HFFc6 (cell line): ENCODE measurements at regions not wholly inside any gene's neighbourhood (a gene's known extent, or its start where the extent isn't known, plus 50 kb on each side); places are given as distances from the start of the nearest gene placed in this dataset.
"Not testable (repeated sequence)": the region's sequence is repeated elsewhere in the genome, so short reads cannot be mapped to it uniquely, and the experiment has no call there.

Experiments used
- DNase-seq: peaks from one replicate; pipeline ENCODE4 v3.0.0-alpha.2; 2018
- H3K27ac Mint-ChIP-seq: 2 replicates; pipeline ENCODE4 v1.8.0; 2020; ENCODE audit warnings: mild to moderate bottlenecking, mixed read lengths
- H3K27me3 Mint-ChIP-seq: 2 replicates; pipeline ENCODE4 v1.8.0; 2021; ENCODE audit warnings: mild to moderate bottlenecking, moderate library complexity, mixed read lengths; ENCODE audit not compliant: insufficient read depth
- H3K36me3 Mint-ChIP-seq: 2 replicates; pipeline ENCODE4 v1.8.0; 2021; ENCODE audit warnings: low read depth, mixed read lengths
- H3K4me1 Mint-ChIP-seq: 2 replicates; pipeline ENCODE4 v1.8.0; 2020; ENCODE audit warnings: low read depth, mixed read lengths
- H3K4me3 Mint-ChIP-seq: 2 replicates; pipeline ENCODE4 v1.8.0; 2020; ENCODE audit warnings: mild to moderate bottlenecking, moderate library complexity, mixed read lengths
- H3K9me3 Mint-ChIP-seq: 2 replicates; pipeline ENCODE4 v1.8.0; 2020; ENCODE audit warnings: mild to moderate bottlenecking, mixed read lengths
- CTCF ChIP-seq: fragments of 200-600 bp; sonication (generic); IDR thresholded peaks from 2 replicates; pipeline ENCODE4 v1.5.0; 2021; ENCODE audit warnings: antibody characterized with exemption, mild to moderate bottlenecking

- Mint-ChIP-seq H3K36me3 (no peaks in the 10 kb centered on the region), H3K9me3 (no peaks in the 10 kb centered on the region), H3K4me3 (no peak overlapping the region), H3K27me3 (no peaks in the 10 kb centered on the region), H3K4me1 (no peaks in the 10 kb centered on the region), H3K27ac (no peak overlapping the region)
- DNase-seq, result no peak
- TF ChIP-seq CTCF, result no peak
Measured at GRCh38 chr7:114802632-114803031, 119.3 kb upstream of the MDFIC start.

- no peak for TF ChIP-seq CTCF
- no peak for DNase-seq
- H3K4me1 Mint-ChIP-seq, result no peaks in the 10 kb centered on the region
- no peaks in the 10 kb centered on the region for H3K36me3 Mint-ChIP-seq
- H3K4me3 Mint-ChIP-seq, result no peak overlapping the region
- H3K9me3 Mint-ChIP-seq, result no peaks in the 10 kb centered on the region
- H3K27me3 Mint-ChIP-seq, result no peaks in the 10 kb centered on the region
- H3K27ac Mint-ChIP-seq, result no peak overlapping the region
Measured at GRCh38 chr7:114806590-114807162, 115.2 kb upstream of the MDFIC start.

GRCh38 chr7:114812570-114812969 lies 109.3 kb upstream of the MDFIC start:
- no peak for DNase-seq
- Mint-ChIP-seq H3K27ac (no peak overlapping the region), H3K4me3 (no peak overlapping the region), H3K27me3 (no peaks in the 10 kb centered on the region), H3K36me3 (no peaks in the 10 kb centered on the region; the same call in 1 of the 2 replicates), H3K9me3 (no peaks in the 10 kb centered on the region), H3K4me1 (no peaks in the 10 kb centered on the region)
- TF ChIP-seq CTCF, result no peak

GRCh38 chr7:114813624-114814023 lies 108.3 kb upstream of the MDFIC start:
- no peak overlapping the region for H3K27ac Mint-ChIP-seq
- no peaks in the 10 kb centered on the region for H3K9me3 Mint-ChIP-seq
- H3K36me3 Mint-ChIP-seq, result no peaks in the 10 kb centered on the region; the same call in 1 of the 2 replicates
- no peaks in the 10 kb centered on the region for H3K27me3 Mint-ChIP-seq
- H3K4me1 Mint-ChIP-seq, result peaks cover 7% of the 10 kb centered on the region
- TF ChIP-seq CTCF, result no peak
- no peak for DNase-seq
- H3K4me3 Mint-ChIP-seq, result no peak overlapping the region

- not testable (repeated sequence) for H3K36me3 Mint-ChIP-seq, H3K4me3 Mint-ChIP-seq, H3K9me3 Mint-ChIP-seq, DNase-seq, H3K27ac Mint-ChIP-seq, H3K27me3 Mint-ChIP-seq
- peaks cover 40% of the 10 kb centered on the region for H3K4me1 Mint-ChIP-seq
Measured at GRCh38 chr7:114817036-114817435, 104.9 kb upstream of the MDFIC start.

GRCh38 chr7:114818501-114818900 lies 103.4 kb upstream of the MDFIC start:
- Mint-ChIP-seq H3K27me3 (no peaks in the 10 kb centered on the region), H3K4me3 (peak overlapping the region; percentile 34; the same call in 1 of the 2 replicates), H3K36me3 (no peaks in the 10 kb centered on the region; the same call in 1 of the 2 replicates), H3K9me3 (no peaks in the 10 kb centered on the region), H3K4me1 (peaks cover 40% of the 10 kb centered on the region), H3K27ac (peak overlapping the region; percentile 90)
- DNase-seq, result peak; percentile 50
- no peak for TF ChIP-seq CTCF
